SIG-M5 treated with dmso at 0.1 percent for 504 hours (cell line): ENCODE measurements at regions not wholly inside any gene's neighbourhood (a gene's known extent, or its start where the extent isn't known, plus 50 kb on each side); places are given as distances from the start of the nearest gene placed in this dataset.

ENCODE experiments used
- DNase-seq: peaks from one replicate; lab custom pipeline; 2025; ENCODE audit not compliant: unreplicated experiment; lab: John Stamatoyannopoulos, UW

DNA sequence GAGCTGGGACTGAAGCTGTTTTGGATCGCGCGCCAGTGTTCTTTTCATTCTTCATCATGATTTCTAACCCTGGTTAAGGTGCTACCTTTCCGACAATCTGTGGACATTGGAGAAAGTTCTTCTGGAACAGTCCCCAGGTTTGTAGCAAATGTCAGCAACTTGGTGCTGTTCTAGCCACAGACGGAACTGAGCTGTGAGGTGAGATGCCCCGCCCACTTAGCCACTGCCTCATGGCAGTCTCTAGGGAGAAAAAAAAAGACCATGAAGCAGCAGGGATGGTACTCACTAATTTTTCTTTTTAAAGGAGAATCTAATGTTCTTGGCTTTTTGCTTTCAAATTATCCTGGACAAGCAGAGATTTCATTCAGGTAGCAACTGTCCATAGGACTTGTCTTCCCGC is 72.1 kb upstream of the STK32A start:
- DNase-seq, result no peak

- no peak for DNase-seq
These were observed 67.3 kb upstream of the STK32A start for GRCh38 chr5:147167529-147167928.

- no peak for DNase-seq
These were observed 66.1 kb upstream of the STK32A start for GRCh38 chr5:147168578-147169327.

GRCh38 chr5:147169399-147169798 is 65.4 kb upstream of the STK32A start:
- no peak for DNase-seq

GRCh38 chr5:147169901-147170300 is 64.9 kb upstream of the STK32A start:
- no peak for DNase-seq

DNA sequence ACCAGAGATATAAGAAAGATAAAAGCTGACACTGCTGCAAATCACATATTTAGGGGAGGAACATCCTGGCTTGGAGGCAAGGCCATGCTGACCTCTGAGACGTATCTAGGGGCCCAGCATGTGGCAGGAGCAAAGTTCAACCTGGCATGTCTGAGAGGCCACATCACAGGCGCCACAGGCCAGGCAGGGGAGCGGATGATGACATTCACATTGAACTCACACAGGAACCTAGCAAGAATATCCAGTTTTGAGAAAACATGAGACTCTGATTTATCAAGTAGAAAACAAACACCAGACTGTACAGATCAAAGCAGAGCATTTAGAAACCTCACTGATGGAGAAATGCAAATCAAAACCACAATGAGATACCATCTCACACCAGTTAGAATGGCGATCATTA is 64.2 kb upstream of the STK32A start:
- no peak for DNase-seq

GRCh38 chr5:147174671-147175265 is 60.1 kb upstream of the STK32A start:
- DNase-seq, result no peak

DNA sequence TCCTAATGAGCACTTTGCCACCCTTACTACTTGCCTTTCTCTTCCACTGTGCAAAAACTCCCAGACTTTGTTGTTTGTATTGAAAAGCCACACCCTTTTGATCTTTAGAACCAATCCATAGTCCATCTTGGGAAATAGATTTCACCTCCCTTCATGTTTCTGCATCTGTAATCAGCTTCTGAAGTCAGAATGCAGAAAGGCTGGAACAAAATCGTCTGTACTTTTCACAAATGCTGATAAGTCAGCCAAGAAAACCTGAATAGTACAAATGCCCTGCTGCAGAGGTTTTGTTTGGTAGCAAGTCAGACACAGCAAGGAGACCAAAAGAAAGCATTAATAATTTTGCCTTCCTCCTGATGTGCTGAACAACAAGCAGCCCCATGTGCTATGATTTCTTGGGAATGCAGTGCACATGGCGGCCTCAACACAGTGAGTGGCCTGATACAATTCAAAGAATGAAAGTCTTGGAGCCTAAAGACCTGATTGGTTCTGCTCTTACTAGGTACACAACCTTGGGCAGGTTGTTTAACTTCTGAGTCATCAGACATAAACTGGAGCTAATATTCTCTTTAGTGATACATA is 59.2 kb upstream of the STK32A start:
- no peak for DNase-seq

DNA sequence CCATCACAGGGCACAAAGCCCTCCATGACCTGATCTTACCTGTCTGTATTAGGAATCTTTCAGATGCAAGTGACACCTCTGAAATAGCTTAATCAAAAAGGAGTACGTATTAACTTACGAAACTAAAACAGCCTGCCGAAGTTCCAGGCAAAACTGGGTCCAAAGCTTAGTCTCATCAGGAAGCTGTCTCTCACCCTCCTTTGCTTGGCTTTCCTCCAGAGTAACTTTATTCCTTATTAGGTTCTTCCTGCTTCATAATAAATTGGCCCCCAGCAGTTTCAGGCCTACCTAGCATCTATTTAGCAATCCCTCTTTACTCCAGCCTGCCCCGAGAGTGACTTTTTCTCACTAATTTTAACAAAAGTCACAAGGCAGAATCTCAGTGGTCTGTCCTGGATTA is 58.4 kb upstream of the STK32A start:
- no peak for DNase-seq

GRCh38 chr5:147177125-147177840 is 57.5 kb upstream of the STK32A start:
- DNase-seq, result no peak

DNA sequence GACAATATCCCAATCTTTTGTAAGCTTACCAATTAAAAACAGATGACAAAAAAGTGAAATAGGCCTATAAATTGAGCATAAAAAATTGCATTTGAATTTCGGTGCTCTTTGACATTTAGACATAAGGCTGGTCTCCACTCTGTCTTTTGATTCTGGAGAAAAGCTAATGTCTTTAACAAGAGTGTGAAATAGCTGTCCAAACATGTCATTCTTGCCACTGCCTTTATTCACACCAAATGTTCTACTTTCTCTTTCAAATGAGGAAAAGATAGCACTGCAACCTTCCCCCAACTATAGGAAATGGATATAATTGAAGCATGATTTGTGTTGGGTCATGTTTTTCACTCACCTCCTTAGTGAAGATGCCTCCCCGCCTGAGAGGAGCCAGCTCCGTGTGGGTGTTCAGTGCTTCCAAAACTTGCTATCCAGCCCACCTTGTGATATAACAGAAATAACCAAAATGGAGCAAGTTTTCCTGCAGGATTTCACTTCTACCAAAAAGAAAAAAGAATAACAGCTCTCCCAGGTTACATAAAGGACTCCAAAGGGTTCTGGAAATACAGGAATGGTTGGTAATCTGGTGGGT is 55.2 kb upstream of the STK32A start:
- no peak for DNase-seq

DNA sequence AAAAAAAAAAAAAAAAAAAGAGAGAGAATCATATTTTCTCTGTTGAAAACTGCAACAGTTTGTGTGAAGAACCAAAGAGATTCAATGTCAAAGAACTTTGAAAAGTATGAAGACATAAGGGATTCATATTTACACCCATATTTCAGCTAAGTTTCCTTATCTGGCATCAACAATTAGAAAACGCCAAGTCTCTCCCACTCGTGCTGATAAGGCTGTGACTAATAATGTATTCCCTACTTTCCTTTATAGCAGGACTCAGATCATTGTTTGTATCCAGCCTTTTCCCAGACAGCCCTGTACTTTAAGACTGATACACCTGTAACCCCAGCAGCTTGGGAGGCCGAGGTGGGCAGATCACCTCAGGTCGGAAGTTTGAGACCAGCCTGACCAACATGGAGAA is 54.1 kb upstream of the STK32A start:
- DNase-seq, result no peak
